Calu3 (cell line): ENCODE measurements at regions not wholly inside any gene's neighbourhood (a gene's known extent, or its start where the extent isn't known, plus 50 kb on each side); places are given as distances from the start of the nearest gene placed in this dataset.

Experiments
- BruUV-seq: library from RNA; stranded (reverse); fragments of 400-500 nt; replicated peaks from 2 replicates; lab custom pipeline; 2021; lab: Mats Ljungman, UMichigan
- CTCF ChIA-PET: fragments of 300-600 bp; sonication (Branson Sonifier 250); formaldehyde crosslinking; loops from one replicate; lab custom pipeline; 2022; ENCODE audit warnings: antibody characterized with exemption; lab: Charles Lee
- DNase-seq: peaks from one replicate; pipeline ENCODE4 v3.0.0; 2022
- H3K27ac Mint-ChIP-seq: one replicate; pipeline ENCODE4 v1.8.0; 2022; ENCODE audit warnings: mixed read lengths; ENCODE audit not compliant: unreplicated experiment
- H3K27me3 Mint-ChIP-seq: one replicate; pipeline ENCODE4 v1.8.0; 2022; ENCODE audit warnings: mixed read lengths; ENCODE audit not compliant: unreplicated experiment
- H3K36me3 Mint-ChIP-seq: one replicate; pipeline ENCODE4 v1.8.0; 2022; ENCODE audit warnings: mild to moderate bottlenecking, moderate library complexity, mixed read lengths; ENCODE audit not compliant: insufficient read depth, unreplicated experiment
- H3K4me1 Mint-ChIP-seq: one replicate; pipeline ENCODE4 v1.8.0; 2022; ENCODE audit warnings: mild to moderate bottlenecking, low read depth, mixed read lengths; ENCODE audit not compliant: unreplicated experiment
- H3K4me3 Mint-ChIP-seq: one replicate; pipeline ENCODE4 v1.8.0; 2022; ENCODE audit warnings: mild to moderate bottlenecking, low read depth, moderate library complexity, mixed read lengths; ENCODE audit not compliant: unreplicated experiment
- H3K9me3 Mint-ChIP-seq: one replicate; pipeline ENCODE4 v1.8.0; 2022; ENCODE audit warnings: low read depth, mixed read lengths; ENCODE audit not compliant: unreplicated experiment
- intact Hi-C: fragments of 100-400 bp; cut with micrococcal nuclease; formaldehyde crosslinking; loops from one replicate; pipeline ENCODE4 v1.10.0; 2022; ENCODE audit not compliant: unreplicated experiment
- TF ChIP-seq, protein P1 (sequence below): fragments of 200-600 bp; IDR thresholded peaks from one replicate; pipeline ENCODE4 v1.8.0; 2022; ENCODE audit warnings: antibody characterized with exemption; ENCODE audit not compliant: unreplicated experiment

DNA sequence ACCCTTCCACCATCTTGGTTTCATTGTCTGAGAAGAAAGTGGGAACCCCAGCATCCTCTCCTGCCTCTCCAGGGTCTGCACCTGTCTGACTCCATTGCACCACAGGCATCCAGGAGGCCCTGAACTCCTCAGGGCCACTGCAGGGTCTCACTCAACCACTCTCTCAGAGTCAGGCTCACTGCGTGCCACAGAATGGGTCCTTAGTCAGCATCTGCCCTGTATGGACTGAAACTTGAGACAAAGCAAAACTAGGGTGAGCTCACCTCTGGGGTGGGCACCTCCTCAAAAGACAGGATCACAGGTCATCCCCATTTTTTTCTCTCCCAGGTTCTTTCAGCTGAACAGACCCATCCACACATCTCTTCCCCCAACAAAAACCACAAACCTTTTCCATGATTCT, 59.2 kb upstream of the CPEB4 start:
- peaks cover 18% of the 10 kb centered on the region for H3K4me1 Mint-ChIP-seq
- BruUV-seq = no TSS peak
- TF ChIP-seq, protein P1, sequence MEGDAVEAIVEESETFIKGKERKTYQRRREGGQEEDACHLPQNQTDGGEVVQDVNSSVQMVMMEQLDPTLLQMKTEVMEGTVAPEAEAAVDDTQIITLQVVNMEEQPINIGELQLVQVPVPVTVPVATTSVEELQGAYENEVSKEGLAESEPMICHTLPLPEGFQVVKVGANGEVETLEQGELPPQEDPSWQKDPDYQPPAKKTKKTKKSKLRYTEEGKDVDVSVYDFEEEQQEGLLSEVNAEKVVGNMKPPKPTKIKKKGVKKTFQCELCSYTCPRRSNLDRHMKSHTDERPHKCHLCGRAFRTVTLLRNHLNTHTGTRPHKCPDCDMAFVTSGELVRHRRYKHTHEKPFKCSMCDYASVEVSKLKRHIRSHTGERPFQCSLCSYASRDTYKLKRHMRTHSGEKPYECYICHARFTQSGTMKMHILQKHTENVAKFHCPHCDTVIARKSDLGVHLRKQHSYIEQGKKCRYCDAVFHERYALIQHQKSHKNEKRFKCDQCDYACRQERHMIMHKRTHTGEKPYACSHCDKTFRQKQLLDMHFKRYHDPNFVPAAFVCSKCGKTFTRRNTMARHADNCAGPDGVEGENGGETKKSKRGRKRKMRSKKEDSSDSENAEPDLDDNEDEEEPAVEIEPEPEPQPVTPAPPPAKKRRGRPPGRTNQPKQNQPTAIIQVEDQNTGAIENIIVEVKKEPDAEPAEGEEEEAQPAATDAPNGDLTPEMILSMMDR = no peak
- no peak overlapping the region for H3K4me3 Mint-ChIP-seq
- no peak overlapping the region for H3K27ac Mint-ChIP-seq
- intact Hi-C loops = no loop called here
- peaks cover 5% of the 10 kb centered on the region for H3K9me3 Mint-ChIP-seq
- no peak for DNase-seq
- peaks cover 5% of the 10 kb centered on the region for H3K36me3 Mint-ChIP-seq
- H3K27me3 Mint-ChIP-seq = no peaks in the 10 kb centered on the region
- CTCF ChIA-PET = no interaction called here

DNA sequence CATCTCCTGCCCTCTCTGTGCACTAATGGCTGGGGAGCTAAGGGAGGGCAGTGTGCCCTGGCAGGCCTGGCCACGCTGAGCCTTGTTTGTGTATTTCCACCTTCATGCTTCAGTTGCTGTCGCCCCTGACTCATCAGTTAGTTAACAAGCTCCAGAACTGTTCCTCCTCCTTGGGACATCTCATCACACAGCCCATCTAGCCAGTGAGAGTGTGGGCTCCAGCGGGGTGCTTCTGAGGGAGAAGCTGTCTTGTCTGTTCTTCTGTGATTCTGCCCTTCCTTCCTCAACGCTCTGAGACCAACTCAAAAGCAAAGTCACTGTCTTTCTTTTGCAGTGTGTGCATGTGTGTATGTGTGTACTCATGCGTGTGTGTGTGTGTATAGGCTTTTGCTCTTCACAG, 58.3 kb upstream of the CPEB4 start:
- no peak for DNase-seq
- Mint-ChIP-seq H3K4me1 (peaks cover 9% of the 10 kb centered on the region), H3K36me3 (no peaks in the 10 kb centered on the region), H3K9me3 (peaks cover 5% of the 10 kb centered on the region), H3K27ac (no peak overlapping the region), H3K27me3 (no peaks in the 10 kb centered on the region), H3K4me3 (no peak overlapping the region)
- CTCF ChIA-PET = interaction anchor here (1.5 kb wide), 1 partner anchor 19 kb away, joined by 3 read pairs; no protein-coding TSS in a partner anchor
- intact Hi-C loops = no loop called here
- TF ChIP-seq, protein P1 = no peak
- BruUV-seq = no TSS peak

DNA sequence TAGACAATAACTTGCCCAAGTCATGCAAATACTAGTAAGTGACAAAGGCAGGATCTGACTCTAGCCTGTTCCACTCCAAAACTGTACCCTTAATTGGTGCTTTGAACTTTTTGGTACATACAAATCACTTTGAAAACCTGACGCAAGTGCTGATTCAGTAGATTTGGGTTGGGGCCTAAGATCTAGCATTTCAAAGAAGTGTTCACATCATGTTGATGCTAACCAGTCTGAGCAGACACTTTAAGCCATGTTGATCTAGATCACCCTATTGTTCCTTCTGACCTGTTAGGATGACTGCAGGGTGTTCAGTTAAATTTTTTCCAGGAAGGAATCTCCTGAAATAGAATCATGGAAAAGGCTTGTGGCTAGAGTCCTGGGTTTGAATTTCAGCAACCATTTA, 57.7 kb upstream of the CPEB4 start:
- no peaks in the 10 kb centered on the region for H3K36me3 Mint-ChIP-seq
- BruUV-seq = no TSS peak
- H3K27ac Mint-ChIP-seq = no peak overlapping the region
- CTCF ChIA-PET = interaction anchor here (1.5 kb wide), 1 partner anchor 18 kb away, joined by 3 read pairs; no protein-coding TSS in a partner anchor
- H3K27me3 Mint-ChIP-seq = no peaks in the 10 kb centered on the region
- peaks cover 5% of the 10 kb centered on the region for H3K9me3 Mint-ChIP-seq
- TF ChIP-seq, protein P1 = no peak
- intact Hi-C loops = no loop called here
- no peak overlapping the region for H3K4me3 Mint-ChIP-seq
- peaks cover 3% of the 10 kb centered on the region for H3K4me1 Mint-ChIP-seq
- DNase-seq = no peak

DNA sequence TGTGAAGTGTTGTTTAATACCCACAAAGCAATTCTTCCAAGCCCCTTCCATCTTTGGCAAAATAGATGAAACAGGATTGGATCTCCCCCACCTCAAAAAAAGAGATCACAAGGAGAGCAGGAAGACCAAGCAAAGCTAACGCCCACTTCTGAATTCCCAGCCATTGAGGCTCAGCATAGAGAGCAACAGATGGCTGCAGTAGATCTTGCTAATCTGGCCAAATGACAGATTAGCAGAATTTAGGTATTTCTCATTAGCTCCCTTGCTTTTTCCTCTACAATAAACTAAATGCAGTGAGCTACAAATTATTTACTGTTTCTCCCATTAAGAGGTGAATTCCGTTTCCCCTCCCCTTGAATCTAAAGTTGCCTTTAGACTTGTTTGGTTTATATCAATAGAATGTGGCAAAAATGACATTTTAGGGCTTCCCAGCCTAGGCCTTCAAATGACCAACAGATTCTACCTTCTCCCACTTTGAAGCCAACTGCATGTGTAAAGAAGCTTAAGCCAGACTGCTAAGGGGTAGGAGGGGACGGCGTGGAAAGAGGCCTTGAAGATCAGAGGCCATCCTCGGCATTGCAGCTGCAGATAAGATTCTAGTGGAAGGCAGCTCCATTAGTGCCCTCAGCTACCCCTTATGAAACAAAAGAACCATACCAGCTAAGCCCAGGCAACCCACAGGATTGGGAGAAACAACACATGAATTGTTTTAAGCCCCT, 56.8 kb upstream of the CPEB4 start:
- TF ChIP-seq, protein P1 = no peak
- Mint-ChIP-seq H3K4me3 (no peak overlapping the region), H3K27ac (no peak overlapping the region), H3K36me3 (no peaks in the 10 kb centered on the region), H3K9me3 (peaks cover 5% of the 10 kb centered on the region), H3K4me1 (no peaks in the 10 kb centered on the region), H3K27me3 (no peaks in the 10 kb centered on the region)
- BruUV-seq = no TSS peak
- CTCF ChIA-PET = interaction anchor here (1.5 kb wide), 1 partner anchor 18 kb away, joined by 3 read pairs; no protein-coding TSS in a partner anchor
- no peak for DNase-seq
- intact Hi-C loops = no loop called here
